CD4-positive, alpha-beta memory T cell (primary cell): ENCODE measurements at regions not wholly inside any gene's neighbourhood (a gene's known extent, or its start where the extent isn't known, plus 50 kb on each side); places are given as distances from the start of the nearest gene placed in this dataset.

ENCODE experiments used
- CTCF ChIA-PET: fragments of 350-600 bp; sonication (Branson Sonifier 250); formaldehyde crosslinking; loops from one replicate; lab custom pipeline; 2021; ENCODE audit warnings: inconsistent platforms; ENCODE audit not compliant: partially characterized antibody; lab: Charles Lee
- POLR2A ChIA-PET: fragments of 350-600 bp; sonication (Branson Sonifier 250); formaldehyde crosslinking; loops from one replicate; lab custom pipeline; 2021; ENCODE audit not compliant: partially characterized antibody; lab: Charles Lee
- DNase-seq, 5 donors: peaks; one replicate each; pipeline versions ENCODE4 v3.0.0 to v3.0.0-alpha.2; 2020 to 2022; ENCODE audit warnings: mixed read lengths in 1 of 5
- H3K27ac ChIP-seq: one replicate; pipeline ENCODE4 v1.7.0; 2013; ENCODE audit warnings: low read depth, low read length
- H3K27me3 ChIP-seq: 2 replicates; pipeline ENCODE4 v1.7.0; 2013; ENCODE audit warnings: mild to moderate bottlenecking, low read length, moderate library complexity; ENCODE audit not compliant: insufficient read depth
- H3K36me3 ChIP-seq: 2 replicates; pipeline ENCODE4 v1.7.0; 2013; ENCODE audit warnings: mild to moderate bottlenecking, low read length, moderate library complexity; ENCODE audit not compliant: insufficient read depth
- H3K4me1 ChIP-seq: 2 replicates; pipeline ENCODE4 v1.7.0; 2013; ENCODE audit warnings: mild to moderate bottlenecking, low read length, moderate library complexity; ENCODE audit not compliant: insufficient read depth
- H3K4me3 ChIP-seq, 2 donors: one replicate each; pipeline ENCODE4 v1.7.0; 2013; ENCODE audit warnings: low read length in 2 of 2, mild to moderate bottlenecking in 1 of 2
- H3K9me3 ChIP-seq, 2 donors: one replicate each; pipeline ENCODE4 v1.7.0; 2013; ENCODE audit warnings: low read length in 2 of 2, control low read depth in 1 of 2; ENCODE audit not compliant: control insufficient read depth in 1 of 2
- H3K27ac Mint-ChIP-seq, 7 donors: one replicate each; pipeline ENCODE4 v1.8.0; 2020 to 2021; ENCODE audit warnings: mixed read lengths in 7 of 7, mild to moderate bottlenecking in 6 of 7, inconsistent platforms in 3 of 7, moderate library complexity in 3 of 7
- H3K27me3 Mint-ChIP-seq, 2 donors: one replicate each; pipeline ENCODE4 v1.8.0; 2020 to 2021; ENCODE audit warnings: mixed read lengths in 2 of 2
- H3K36me3 Mint-ChIP-seq, 2 donors: one replicate each; pipeline ENCODE4 v1.8.0; 2020 to 2021; ENCODE audit warnings: mixed read lengths in 2 of 2, inconsistent platforms in 1 of 2, mild to moderate bottlenecking in 1 of 2
- H3K4me1 Mint-ChIP-seq, 4 donors: one replicate each; pipeline ENCODE4 v1.8.0; 2020 to 2021; ENCODE audit warnings: mixed read lengths in 4 of 4, mild to moderate bottlenecking in 1 of 4
- H3K4me3 Mint-ChIP-seq, 8 donors: one replicate each; pipeline ENCODE4 v1.8.0; 2020 to 2021; ENCODE audit warnings: mixed read lengths in 8 of 8, mild to moderate bottlenecking in 7 of 8, moderate library complexity in 6 of 8, inconsistent platforms in 3 of 8
- H3K9me3 Mint-ChIP-seq, 8 donors: one replicate each; pipeline ENCODE4 v1.8.0; 2020 to 2021; ENCODE audit warnings: mixed read lengths in 8 of 8, mild to moderate bottlenecking in 5 of 8, inconsistent platforms in 3 of 8, moderate library complexity in 1 of 8
- intact Hi-C: fragments of 100-400 bp; cut with micrococcal nuclease; formaldehyde crosslinking; loops from one replicate; pipeline ENCODE4 v1.15.1; 2023

- Histone ChIP-seq H3K4me1 (no peaks in the 10 kb centered on the region), H3K36me3 (no peaks in the 10 kb centered on the region), H3K27ac (no peak overlapping the region), H3K9me3 (peaks cover 0 to 5% of the 10 kb centered on the region in 2 donors), H3K4me3 (no peak overlapping the region), H3K27me3 (no peaks in the 10 kb centered on the region)
- Mint-ChIP-seq H3K4me3 (no peak overlapping the region), H3K9me3 (peaks cover 0 to 3% (median 1%) of the 10 kb centered on the region in 8 donors), H3K27me3 (peaks cover 8 to 12% of the 10 kb centered on the region in 2 donors), H3K27ac (peak overlapping the region in 1 of 7 donors; percentile 45), H3K36me3 (peaks cover 0 to 6% of the 10 kb centered on the region in 2 donors), H3K4me1 (no peaks in the 10 kb centered on the region)
- ChIA-PET CTCF (no interaction called here), POLR2A (no interaction called here)
- no peak for DNase-seq
- intact Hi-C loops, result no loop called here
These were observed 106.3 kb upstream of the ARID2 start for GRCh38 chr12:45623221-45623620.

DNA sequence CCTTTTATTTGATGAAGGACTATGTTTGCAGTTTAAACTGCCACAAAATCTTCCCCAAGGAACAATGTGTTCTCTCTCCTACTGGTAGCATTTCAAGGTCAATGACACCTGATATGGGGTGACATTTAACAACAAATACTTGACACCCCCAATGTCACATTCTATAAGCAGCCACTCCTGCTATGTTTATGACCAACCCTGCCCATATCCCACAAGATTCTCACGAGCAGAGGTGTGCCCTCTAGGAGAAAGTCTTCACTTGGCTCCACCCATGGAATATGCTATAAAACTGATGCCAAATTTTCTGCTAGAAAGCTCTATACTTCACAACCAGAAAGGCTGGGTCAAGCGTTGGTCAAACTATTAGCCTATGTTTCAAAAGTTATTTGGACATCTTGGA is 105.6 kb upstream of the ARID2 start:
- Histone ChIP-seq H3K4me1 (no peaks in the 10 kb centered on the region), H3K36me3 (no peaks in the 10 kb centered on the region), H3K27ac (no peak overlapping the region), H3K27me3 (no peaks in the 10 kb centered on the region), H3K9me3 (peaks cover 0 to 5% of the 10 kb centered on the region in 2 donors), H3K4me3 (no peak overlapping the region)
- CTCF ChIA-PET, result no interaction called here
- no peak overlapping the region for H3K4me3 Mint-ChIP-seq
- no peak for DNase-seq
- H3K27me3 Mint-ChIP-seq, result peaks cover 7 to 12% of the 10 kb centered on the region in 2 donors
- H3K9me3 Mint-ChIP-seq, result peaks cover 0 to 3% (median 1%) of the 10 kb centered on the region in 8 donors
- POLR2A ChIA-PET, result no interaction called here
- H3K36me3 Mint-ChIP-seq, result peaks cover 0 to 6% of the 10 kb centered on the region in 2 donors
- H3K4me1 Mint-ChIP-seq, result no peaks in the 10 kb centered on the region
- intact Hi-C loops, result no loop called here
- H3K27ac Mint-ChIP-seq, result peak overlapping the region in 1 of 7 donors; percentile 47

DNA sequence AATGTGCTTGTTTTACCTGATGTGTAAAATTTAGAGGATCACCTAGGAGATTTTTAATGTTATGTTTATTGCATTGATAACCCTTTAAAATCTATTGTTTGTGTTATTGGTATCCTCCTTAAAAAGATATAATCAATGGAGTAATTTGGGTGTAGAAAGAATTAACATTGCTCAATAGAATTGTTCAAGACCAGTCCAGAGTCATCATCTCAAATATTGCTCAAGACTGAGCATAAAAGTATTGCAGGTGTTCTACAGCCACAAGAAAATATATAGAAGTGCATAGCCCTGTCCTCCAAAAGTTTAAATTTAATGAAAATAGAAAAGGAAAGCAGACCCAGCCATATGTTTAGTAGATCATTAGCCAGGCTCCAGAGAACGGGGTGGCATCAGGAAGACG is 102.5 kb upstream of the ARID2 start:
- Histone ChIP-seq H3K9me3 (no peaks in the 10 kb centered on the region), H3K4me3 (no peak overlapping the region), H3K27me3 (no peaks in the 10 kb centered on the region), H3K36me3 (no peaks in the 10 kb centered on the region), H3K27ac (no peak overlapping the region), H3K4me1 (no peaks in the 10 kb centered on the region)
- H3K27ac Mint-ChIP-seq, result no peak overlapping the region
- ChIA-PET CTCF (no interaction called here), POLR2A (no interaction called here)
- H3K36me3 Mint-ChIP-seq, result no peaks in the 10 kb centered on the region
- H3K27me3 Mint-ChIP-seq, result peaks cover 2 to 9% of the 10 kb centered on the region in 2 donors
- H3K9me3 Mint-ChIP-seq, result peaks cover 0 to under 1% (median 0%) of the 10 kb centered on the region in 8 donors
- no peak overlapping the region for H3K4me3 Mint-ChIP-seq
- H3K4me1 Mint-ChIP-seq, result no peaks in the 10 kb centered on the region
- no peak for DNase-seq
- intact Hi-C loops, result no loop called here

GRCh38 chr12:45627407-45628069 is 102.0 kb upstream of the ARID2 start:
- Mint-ChIP-seq H3K9me3 (no peaks in the 10 kb centered on the region), H3K4me1 (no peaks in the 10 kb centered on the region), H3K4me3 (no peak overlapping the region), H3K36me3 (no peaks in the 10 kb centered on the region), H3K27me3 (peaks cover 2 to 8% of the 10 kb centered on the region in 2 donors), H3K27ac (peak overlapping the region in 1 of 7 donors; percentile 47)
- Histone ChIP-seq H3K4me3 (no peak overlapping the region), H3K27ac (no peak overlapping the region), H3K4me1 (no peaks in the 10 kb centered on the region), H3K9me3 (no peaks in the 10 kb centered on the region), H3K36me3 (no peaks in the 10 kb centered on the region), H3K27me3 (no peaks in the 10 kb centered on the region)
- intact Hi-C loops, result no loop called here
- no peak for DNase-seq
- ChIA-PET POLR2A (no interaction called here), CTCF (no interaction called here)

- Histone ChIP-seq H3K9me3 (no peaks in the 10 kb centered on the region), H3K4me3 (no peak overlapping the region), H3K4me1 (no peaks in the 10 kb centered on the region), H3K27me3 (no peaks in the 10 kb centered on the region), H3K27ac (no peak overlapping the region), H3K36me3 (no peaks in the 10 kb centered on the region)
- Mint-ChIP-seq H3K27ac (no peak overlapping the region), H3K36me3 (no peaks in the 10 kb centered on the region), H3K4me1 (peaks cover 0 to 1% (median 0%) of the 10 kb centered on the region in 4 donors), H3K4me3 (no peak overlapping the region), H3K27me3 (peaks cover 0 to 3% of the 10 kb centered on the region in 2 donors), H3K9me3 (no peaks in the 10 kb centered on the region)
- intact Hi-C loops, result no loop called here
- DNase-seq, result no peak
- ChIA-PET CTCF (no interaction called here), POLR2A (no interaction called here)
These were observed 100.2 kb upstream of the ARID2 start for GRCh38 chr12:45629292-45629691.

DNA sequence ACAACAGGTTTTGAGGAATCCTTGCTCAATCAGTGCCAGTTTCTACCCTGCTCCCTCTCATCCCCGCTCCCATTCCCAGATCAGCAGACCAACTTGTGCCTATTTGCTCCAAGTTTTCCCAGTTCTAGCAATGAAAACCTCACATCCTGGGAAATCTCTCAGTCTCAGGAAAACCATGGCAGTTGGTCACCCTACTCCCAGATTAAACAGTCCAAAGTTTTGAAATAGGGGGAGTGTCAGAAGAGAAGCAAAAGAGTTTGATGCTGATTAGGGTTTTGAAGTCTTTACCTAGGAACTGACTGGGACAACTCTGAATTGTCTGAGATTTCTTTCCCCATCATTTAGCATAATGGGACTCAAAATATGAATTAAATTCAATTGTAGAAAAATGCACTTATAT is 95.8 kb upstream of the ARID2 start:
- ChIA-PET CTCF (no interaction called here), POLR2A (no interaction called here)
- H3K9me3 Mint-ChIP-seq, result no peaks in the 10 kb centered on the region
- no peaks in the 10 kb centered on the region for H3K27me3 ChIP-seq
- peaks cover 0 to 4% (median 1%) of the 10 kb centered on the region in 4 donors for H3K4me1 Mint-ChIP-seq
- no peak overlapping the region for H3K4me3 ChIP-seq
- no peak overlapping the region for H3K4me3 Mint-ChIP-seq
- no peak for DNase-seq
- no peaks in the 10 kb centered on the region for H3K4me1 ChIP-seq
- no peak overlapping the region for H3K27ac Mint-ChIP-seq
- H3K36me3 ChIP-seq, result no peaks in the 10 kb centered on the region
- peaks cover 0 to 3% of the 10 kb centered on the region in 2 donors for H3K27me3 Mint-ChIP-seq
- intact Hi-C loops, result no loop called here
- H3K36me3 Mint-ChIP-seq, result no peaks in the 10 kb centered on the region
- H3K27ac ChIP-seq, result no peak overlapping the region
- no peaks in the 10 kb centered on the region for H3K9me3 ChIP-seq

- intact Hi-C loops, result no loop called here
- no peak overlapping the region for H3K27ac Mint-ChIP-seq
These were observed 95.1 kb upstream of the ARID2 start for GRCh38 chr12:45634273-45634917.

More at GRCh38 chr12:45634273-45634917, 95.1 kb upstream of the ARID2 start:
- no peaks in the 10 kb centered on the region for H3K4me1 ChIP-seq
- no peaks in the 10 kb centered on the region for H3K27me3 ChIP-seq
- peaks cover 0 to 4% (median 1%) of the 10 kb centered on the region in 4 donors for H3K4me1 Mint-ChIP-seq
- H3K36me3 Mint-ChIP-seq, result no peaks in the 10 kb centered on the region
- ChIA-PET CTCF (no interaction called here), POLR2A (no interaction called here)
- H3K27me3 Mint-ChIP-seq, result peaks cover 0 to 3% of the 10 kb centered on the region in 2 donors
- no peak overlapping the region for H3K27ac ChIP-seq
- H3K9me3 ChIP-seq, result no peaks in the 10 kb centered on the region
- no peaks in the 10 kb centered on the region for H3K9me3 Mint-ChIP-seq
- no peaks in the 10 kb centered on the region for H3K36me3 ChIP-seq
- no peak overlapping the region for H3K4me3 Mint-ChIP-seq
- H3K4me3 ChIP-seq, result no peak overlapping the region
- DNase-seq, result no peak
